Hematopoietic multipotent progenitor cell (in vitro differentiated cells): ENCODE measurements at regions not wholly inside any gene's neighbourhood (a gene's known extent, or its start where the extent isn't known, plus 50 kb on each side); places are given as distances from the start of the nearest gene placed in this dataset.

Source experiments
- DNase-seq, 3 donors: peaks; one replicate each; pipeline ENCODE4 v3.0.0-alpha.2; 2011 to 2015; ENCODE audit warnings: low read depth in 2 of 3, low spot score in 2 of 3

DNA sequence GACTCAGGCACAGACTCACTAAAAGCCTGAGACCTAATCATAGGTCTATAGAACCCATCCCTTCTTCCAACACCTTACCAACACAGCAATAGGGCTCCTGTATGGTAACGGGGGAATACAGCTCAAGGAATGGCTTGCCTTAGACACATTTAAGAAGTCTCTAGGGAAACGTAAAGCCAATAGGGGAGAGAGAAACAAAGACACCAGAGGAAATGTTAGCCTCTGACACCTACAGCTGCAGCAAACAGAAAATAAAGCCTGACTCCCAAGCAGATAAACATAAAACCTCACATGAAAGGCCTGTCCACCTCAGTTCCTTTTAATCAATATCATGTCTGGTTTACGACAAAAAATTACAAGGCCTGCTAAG lies 51.1 kb upstream of the NCOA1 start:
- no peak for DNase-seq

DNA sequence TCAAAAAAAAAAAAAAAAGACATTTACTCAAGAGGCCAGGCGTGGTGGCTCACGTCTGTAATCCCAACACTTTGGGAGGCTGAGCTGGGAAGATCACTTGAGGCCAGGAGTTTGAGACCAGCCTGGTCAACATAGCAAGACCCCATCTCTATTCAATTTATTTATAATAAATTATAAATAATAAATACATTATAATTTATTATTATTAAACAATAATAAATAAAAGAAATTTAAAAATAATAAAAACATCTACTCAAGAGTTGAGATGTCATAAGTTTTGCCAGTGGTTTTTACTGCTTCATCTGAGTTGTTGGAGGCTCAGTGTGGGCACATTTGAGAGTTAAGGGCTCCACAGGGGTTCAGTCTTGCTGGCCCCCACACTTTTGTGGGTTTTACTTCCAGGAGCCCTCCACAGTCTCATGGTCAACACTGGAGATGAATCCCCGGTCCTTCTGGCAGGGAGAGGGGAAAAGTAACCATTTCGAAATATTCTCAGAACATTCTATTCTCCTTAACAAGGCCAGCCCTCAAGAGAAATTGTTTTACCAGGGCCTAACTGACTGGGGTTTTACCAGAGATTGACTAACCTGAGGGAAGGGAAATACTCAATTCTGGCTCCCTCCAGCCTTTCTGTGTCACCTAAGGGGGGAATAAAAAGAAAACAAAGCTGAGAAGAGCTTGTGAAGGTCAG lies 51.6 kb upstream of the NCOA1 start:
- DNase-seq, result no peak

DNA sequence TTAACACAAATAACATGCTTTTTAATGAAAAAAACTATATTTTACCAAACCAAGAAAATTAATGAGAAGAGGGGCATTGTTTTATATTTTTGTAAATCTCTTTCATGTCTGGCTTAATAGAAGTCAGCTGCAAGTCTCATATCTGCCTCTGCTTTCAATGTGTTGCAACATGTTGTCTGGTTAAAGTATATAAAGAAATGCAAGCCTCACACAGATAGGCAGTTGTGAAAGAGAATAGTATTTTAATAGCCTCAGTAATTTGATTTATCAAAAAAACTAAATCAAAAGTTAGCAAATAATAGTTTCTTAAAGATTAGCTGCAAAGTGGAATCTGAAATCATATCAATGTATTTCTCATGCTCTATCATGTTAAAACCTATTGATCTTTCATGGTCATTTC lies 52.9 kb upstream of the NCOA1 start:
- DNase-seq, result no peak

DNA sequence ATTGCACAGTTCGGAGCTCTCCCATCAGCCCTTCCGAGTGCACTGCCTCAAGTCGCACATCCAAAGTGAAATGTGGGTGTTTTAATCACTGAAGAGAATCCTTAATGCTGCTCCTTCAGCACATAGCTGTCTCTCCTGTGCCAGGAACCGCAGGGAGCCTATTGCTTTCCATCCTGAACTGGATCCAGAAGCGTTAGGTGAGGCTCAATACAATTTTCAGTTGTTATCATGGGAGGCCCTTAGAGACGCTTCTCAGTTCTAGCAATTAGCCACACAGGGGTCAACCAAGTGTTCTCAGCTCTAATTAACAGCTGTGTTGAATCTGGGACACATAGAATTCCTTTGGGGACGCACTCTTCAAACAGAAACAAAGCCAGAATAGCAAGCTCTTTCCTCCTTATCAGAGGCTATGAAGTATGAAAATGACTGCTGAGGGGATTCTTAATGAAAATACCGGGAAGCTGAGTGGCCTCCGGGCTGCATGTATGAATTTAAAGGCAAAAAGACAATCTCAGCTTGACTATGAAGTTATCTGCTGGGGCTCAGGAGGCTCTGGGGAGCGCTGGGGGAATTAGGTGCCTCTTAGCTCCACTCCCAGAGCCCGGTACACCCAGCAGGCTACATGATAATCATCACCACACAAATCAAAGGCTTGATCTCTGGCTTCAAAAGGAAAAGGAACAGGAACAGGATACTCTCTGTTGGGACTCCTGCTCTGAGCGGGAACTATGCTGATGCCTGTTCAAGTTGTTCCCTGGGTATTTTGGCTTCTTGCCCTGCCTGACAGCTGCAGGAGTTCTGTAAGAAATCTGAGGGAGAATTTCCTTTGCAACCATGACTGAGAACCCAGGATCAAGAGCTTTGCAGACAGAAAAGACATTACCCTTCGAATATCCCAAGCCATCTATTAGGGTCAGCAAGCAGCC lies 55.4 kb upstream of the NCOA1 start:
- no peak for DNase-seq

DNA sequence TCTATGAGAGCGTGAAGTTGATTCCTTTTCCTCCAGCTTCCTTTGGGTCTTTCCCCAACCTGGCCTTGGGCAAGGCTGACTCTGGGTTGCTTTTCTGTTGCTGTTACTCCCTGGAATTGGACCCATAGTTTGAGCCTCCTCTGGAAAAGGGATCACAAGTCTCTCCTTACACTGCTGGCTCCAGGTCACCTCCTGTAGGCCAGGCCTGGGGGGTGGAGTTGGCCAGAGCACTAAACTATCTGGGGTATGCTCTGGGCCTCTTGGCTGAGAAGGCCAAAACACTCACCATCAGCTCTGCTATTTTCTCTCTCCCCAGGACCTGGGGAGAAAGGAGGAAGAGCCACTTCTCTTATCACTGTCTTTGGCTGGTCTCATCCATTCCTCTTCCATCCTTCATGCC lies 56.5 kb upstream of the NCOA1 start:
- no peak for DNase-seq

DNA sequence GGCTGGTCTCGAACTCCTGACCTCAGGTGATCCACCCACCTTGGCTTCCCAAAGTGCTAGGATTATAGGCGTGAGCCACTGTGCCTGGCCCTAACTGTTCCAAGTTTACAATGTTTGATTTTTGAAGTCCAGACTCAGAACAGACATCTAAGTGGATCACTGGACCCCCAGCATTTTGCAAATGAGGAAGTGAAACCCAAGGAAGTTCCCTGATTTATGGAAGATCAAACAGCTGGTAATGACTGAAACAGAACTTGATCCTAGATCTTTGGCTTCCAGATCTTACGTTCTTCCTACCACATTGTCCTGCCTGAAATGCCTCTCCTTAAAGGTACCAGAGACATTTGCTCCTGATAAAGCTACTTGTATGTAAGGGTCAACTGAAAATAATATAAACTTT lies 58.3 kb upstream of the NCOA1 start:
- no peak for DNase-seq

DNA sequence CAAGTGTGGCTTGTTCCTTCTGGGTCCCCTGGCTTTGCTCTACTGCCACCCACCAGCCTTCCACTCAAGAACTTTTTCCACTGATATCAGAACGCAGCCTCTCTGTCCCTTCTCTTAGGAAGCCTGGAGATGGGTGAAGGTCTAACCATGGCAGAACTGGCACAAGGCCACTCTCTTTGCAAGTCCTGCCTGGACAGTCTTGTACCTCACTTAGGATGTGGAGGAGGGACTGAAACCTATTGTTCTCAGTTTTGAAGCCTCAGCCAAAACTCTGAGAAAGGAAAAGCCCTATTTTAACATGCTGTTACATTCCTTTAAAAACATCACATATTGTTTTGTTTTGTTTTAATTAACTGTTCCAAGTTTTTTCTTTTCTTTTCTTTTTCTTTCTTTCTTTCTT lies 58.9 kb upstream of the NCOA1 start:
- no peak for DNase-seq

DNA sequence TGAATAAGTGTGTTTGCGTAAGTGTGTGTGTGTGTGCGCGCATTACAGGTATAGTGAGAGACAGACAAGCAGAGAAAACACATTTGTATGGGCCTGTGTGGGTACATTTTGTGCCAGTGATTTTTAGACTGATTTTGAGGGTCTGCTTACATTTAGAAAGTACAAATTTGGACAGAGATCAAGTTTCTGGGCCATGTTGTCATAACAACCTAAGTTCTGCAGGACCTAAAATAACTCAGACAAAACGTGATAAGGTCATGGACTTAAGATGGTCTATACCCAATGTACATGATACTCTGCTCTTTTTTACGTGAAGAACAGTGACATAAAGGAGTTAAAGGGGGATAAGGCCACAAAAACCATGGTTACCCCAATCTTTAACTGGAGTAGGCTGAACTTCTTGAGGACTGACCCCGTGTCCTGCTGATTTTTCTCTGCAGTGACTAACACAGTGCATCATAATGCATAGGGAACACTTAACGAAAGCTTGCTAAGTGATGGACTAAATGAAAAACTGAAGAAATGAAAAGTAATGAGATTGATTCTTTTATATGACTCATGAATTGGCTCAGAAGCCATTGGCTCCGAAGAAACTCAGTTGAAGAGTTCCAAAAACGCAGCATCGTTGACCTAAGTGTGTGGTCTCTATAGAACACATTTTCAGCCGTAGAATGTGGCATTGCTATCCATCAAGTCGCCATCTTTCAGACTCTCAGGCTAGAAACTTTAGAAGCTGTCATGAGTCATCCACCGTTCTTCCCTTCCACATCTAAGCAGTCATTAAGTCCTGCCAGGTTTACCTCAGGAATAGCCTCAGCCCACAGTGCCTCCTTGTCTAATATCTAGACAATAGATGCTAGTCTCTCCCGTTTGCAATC lies 61.6 kb upstream of the NCOA1 start:
- no peak for DNase-seq

DNA sequence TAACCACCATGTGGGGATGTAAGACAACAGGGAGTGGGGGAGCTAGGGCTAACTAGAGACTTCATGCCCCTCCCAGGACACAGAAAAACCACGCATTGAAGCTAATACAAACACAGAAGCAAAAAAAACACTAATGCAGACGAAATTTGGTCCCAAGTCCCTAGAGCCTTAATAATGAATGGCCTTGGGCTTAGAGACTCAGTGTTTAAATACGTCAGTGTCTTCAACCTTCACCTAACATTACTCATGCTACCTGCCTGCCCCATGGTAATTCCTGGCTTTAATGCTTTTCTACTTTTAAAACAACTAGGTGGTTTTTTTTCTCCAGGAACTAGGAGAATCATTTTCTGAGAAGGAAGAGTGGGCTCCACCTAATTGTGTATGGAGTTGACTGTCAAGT lies 64.1 kb upstream of the ITSN2 start:
- DNase-seq, result no peak

DNA sequence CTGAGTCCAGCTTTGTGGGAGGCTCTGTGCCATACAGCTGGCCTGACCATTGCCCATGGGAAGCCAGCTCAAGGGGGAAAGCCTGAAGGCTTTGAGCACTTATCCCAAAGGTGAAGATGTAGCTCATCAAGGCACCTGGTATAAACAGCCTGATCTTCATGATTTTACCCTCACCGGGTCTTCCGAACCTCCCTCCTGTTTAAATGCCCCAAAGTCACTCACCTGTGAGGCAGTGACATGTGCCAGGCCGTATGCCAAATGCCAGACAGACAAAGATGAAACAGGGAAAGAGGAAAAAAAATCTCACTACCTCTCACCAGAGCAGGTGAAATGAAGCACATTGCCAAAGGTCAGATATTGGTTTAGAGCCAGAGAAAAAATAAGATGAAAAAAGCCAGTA lies 62.8 kb upstream of the ITSN2 start:
- DNase-seq, result no peak

DNA sequence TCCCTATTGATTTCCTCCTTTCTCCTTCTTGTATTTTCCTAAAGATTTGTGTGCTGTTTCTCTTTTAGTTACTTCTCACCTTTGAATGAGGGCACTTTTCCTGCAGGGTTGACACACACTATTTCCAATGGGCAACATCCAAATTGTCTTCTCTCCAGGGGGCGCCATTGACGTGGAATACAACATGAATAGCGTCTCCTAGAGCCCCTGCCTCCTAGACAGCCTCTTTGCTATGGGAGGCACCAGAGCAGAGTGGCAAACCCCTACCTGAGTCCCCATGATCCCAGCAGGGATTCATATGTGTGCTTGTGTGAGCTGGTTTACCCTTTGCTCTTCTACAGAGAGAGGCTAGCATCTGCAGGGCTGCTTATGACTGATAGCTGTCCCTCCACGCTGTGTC lies 61.3 kb upstream of the ITSN2 start:
- DNase-seq, result peak; percentile 3 to 87 (median 62)

DNA sequence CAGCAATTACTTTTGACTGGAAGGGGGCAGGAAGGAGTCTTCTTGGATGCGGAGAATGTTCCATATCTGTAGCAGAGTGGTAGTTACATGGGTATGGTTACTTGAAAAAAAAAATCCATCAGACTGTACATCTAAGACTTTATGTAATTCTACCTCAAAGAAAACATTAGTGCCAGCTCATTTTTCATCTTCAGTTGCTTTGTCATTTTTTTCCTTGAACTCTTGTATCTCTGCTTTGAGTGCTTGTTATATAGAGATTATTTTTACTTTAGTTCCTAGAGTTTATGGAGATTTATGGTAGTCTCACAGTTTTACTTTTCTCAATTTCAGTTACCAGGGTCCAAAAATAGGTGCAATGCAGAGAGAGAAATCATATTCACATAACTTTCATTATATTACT lies 60.0 kb upstream of the ITSN2 start:
- no peak for DNase-seq

DNA sequence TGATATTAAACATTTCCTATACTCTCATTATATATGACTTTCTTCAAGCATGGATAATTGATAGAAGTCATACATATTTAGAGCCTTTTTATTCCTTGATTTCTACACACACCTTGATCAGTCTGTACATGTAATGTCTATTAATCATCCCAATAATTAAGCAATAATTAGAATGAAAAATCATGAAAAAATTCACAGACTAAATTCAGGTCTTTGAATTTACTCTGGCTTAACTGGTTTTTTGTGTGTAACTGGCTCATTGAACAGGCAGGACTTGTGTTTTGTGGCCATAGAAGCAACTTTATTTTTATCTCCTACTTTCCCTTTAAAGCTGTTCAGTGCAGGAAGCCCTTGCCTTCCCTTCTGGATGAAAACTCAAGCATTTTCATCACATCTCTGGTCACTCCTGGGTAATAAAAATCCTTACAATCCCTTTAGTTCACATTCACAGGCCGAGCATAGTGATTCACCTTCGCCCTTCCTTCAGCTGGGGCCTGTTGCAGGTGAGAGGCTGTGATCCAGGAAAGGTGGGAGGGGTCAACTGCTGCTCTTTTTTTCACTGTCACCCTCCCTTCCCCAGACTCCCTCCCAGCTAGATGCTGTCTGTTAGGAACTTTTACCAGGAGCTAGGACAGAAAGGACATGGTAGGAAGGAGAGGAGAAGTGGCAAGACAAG lies 58.0 kb upstream of the ITSN2 start:
- no peak for DNase-seq

DNA sequence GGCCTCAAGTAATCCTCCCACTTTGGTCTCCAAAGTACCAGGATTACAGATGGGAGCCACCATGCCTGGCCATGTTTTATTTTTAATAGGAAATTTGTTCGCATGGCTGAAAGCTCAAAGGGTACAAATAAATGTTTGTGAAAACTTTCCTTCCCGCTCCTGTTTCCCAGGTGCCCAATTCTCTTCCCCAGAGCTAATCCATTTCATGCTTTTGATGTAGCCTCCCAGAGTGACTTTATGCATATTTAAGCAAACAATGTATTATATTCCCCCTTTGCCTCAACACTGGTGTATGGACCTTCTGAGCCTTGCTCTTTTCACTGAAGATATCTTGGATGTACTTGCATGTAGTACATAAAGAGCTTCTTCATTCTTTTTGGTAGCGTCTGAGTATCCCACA lies 52.5 kb upstream of the ITSN2 start:
- DNase-seq, result no peak

DNA sequence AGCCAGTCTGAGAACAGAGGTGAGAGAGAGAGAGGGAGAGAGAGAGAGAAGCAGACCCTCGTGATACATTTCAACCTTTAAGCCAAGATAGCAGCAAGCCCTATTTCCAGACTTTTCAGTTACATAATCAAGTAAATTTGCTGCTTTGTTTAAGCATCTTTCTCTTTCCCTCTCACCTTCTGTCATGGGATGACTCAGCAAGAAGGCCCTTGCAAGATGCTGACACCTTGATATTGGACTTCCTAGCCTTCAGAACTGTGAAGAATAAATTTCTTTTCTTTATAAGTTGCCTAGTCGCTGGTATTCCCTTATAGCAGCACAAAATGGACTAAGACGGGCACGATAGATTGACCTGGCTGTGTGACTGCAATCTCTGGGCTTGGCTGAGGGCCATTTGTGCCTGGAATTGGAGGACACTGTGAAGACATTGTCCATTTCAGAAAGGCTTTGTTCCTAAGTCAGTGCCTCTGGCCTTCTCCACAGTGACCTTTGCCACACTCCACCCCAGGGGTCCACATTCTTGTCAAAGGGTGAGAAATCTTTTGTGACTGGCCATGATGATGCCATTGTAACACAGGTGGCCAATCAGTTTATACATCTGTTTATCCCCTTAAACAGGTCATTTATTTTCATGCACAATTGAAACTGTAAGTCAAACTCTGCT lies 51.3 kb upstream of the ITSN2 start:
- no peak for DNase-seq

DNA sequence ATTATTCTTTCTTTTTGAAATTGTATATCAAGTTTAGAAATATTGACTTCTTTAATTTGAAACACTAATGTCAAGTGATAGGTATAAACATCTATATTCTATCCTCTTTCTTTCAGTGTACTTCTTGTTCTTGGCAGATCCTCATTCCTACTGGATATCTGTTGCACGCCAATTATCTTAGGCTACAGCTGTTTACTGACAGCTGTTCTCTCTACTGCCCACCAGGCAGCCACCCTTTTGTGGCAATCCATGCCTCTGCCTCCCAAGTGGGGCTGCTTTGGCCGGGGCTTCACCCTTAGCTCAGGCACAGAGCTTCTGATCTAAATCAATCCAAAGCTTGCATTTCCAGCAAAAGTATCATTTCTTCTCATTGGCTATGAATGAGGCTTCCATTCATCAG lies 50.6 kb upstream of the ITSN2 start:
- DNase-seq, result no peak

DNA sequence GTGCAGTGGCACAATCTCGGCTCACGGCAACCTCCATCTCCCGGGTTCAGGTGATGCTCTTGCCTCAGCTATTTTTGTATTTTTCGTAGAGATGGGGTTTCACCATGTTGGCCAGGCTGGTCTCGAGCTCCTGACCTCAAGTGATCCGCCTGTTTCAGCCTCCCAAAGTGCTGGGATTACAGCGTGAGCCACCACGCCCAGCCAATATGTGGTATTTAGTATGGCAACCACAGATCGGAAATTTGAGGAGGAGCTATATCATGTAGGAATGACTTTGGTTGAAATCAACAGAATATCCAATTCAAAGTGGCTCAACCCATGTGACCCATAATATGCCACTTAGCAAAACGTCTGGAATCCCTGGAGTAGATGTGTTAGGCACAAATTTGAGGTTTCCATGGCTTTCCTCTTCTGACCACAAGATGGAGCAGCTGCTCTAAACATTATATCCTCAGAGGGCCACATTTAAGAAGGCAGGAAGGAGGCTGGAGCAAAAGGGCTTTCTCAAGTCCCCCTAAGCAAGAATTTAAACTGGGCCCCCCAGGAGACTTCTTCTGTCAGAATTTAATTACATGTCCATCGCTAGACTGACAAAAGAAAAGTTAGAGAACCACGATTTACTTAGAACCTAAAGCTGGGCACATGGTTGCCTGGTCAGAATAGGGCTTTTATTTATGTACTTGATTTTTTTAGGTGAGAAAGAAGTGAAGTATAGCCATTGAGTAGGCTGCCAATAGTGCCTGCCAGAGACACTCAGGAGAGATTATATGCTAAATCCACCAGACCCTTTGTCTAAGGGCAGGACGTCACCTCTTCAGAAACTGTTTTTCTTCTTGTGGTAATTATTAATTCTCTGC lies 49.6 kb upstream of the ITSN2 start:
- DNase-seq, result peak; percentile 36 to 77 (median 46)
